Daoy (cell line): ENCODE measurements at regions not wholly inside any gene's neighbourhood (a gene's known extent, or its start where the extent isn't known, plus 50 kb on each side); places are given as distances from the start of the nearest gene placed in this dataset.

ENCODE experiments used
- DNase-seq: peaks from one replicate; pipeline ENCODE4 v3.0.0-alpha.2; 2015; ENCODE audit warnings: low read depth

DNA sequence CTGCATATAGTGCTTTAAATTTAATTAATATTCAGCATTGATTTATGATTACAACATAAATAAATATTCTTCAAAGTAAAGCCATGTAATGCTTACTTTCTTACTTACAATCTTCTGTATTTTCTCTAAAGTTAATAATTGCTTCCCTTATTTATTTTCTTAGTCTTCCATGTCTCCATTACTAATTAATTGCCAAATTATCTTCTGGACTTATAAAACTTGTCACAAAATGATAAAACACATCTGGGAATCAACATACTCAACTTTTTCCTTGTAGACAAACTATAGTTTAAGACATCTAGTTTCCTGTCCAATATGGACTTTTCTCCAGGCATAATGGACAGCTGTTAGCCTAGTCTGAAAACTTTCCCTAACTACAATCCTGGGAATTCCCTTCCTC lies 466.6 kb downstream of the FLRT2 start:
- DNase-seq = no peak

DNA sequence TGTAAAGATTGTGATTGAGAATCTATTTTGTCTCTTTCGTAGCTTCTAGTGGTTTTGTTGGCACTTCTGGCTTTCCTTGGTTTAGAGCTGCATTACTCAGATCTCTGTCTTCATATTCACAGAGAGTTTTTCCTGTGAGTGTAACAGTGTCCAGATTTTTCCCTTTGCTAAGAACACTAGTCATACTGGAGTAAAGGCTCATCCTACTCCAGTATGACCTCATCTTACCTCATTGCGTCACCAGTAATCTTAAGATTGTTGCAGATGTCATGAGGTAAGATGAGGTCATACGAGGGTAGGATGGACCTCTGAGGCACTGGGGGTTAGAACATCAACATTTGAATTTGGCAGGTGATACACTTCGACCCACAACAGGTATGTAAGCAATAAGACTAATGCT lies 461.2 kb downstream of the FLRT2 start:
- DNase-seq = no peak

DNA sequence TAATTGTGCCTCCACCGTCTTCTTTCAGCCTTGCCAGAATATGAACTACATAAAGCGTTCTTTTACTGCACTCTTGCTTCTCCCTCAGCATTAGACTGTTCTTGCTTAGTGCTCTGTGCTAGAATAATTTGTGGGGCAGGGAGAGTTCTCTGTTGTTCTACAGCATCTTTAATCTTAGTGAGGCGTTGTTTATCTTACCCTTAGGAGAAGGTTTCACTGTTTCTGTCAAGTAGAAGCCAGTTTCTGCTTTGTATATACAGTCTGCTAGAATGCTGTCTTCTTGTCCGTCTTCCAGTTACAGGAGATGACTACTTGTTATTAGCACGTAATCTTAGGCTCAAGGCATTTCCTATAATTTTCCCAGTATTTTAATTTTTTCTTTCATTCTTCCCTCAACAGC lies 458.0 kb downstream of the FLRT2 start:
- DNase-seq = no peak

DNA sequence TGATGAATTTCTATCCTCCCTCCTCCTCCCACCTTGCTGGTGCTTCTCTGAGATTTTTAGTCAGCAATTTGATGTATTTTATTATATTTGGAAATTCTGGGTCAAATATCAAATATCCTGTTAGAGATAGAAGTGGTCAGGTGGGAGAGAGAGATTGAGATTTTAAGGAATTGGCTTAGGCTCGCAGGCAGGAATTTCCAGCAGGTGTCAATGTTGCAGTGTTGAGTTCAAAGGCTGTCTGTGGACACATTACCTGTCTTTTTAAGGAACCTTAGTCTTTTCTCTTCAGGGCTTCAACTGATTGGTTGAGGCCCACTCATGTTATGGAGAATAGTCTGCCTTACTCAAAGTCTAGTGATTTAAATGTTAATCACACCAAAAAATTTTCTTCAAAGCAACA lies 457.3 kb downstream of the FLRT2 start:
- DNase-seq = no peak

DNA sequence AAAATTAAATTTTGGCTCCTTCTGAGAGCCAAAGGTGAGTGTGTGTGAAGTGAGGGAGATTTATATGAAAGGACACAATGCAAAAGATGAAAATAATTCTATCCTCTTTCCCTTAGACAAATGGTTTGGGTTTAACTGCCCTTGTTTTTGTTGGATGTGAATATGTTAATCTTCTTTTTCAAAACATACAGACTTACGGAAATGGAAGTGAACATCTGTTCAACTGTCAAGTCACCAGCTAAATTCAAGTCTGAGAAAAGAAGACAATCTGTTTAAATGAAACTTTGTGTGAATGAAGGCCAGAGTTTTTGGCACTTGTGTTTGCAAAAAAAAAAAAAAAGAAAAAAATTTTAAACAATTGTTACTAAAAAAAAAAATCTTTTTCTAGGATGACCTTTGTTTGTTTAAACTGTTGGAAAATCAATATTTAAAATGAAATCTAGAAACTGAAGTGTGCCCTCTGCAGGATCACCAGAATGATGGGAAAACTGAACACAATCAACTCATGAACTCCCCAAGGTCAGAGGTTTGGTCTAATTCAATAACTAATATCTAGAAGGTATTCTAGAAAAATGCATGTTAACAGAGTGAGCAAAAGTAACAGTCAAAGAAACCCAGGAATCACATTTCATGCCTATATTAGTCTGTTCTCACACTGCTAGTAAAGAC lies 448.8 kb downstream of the FLRT2 start:
- no peak for DNase-seq

DNA sequence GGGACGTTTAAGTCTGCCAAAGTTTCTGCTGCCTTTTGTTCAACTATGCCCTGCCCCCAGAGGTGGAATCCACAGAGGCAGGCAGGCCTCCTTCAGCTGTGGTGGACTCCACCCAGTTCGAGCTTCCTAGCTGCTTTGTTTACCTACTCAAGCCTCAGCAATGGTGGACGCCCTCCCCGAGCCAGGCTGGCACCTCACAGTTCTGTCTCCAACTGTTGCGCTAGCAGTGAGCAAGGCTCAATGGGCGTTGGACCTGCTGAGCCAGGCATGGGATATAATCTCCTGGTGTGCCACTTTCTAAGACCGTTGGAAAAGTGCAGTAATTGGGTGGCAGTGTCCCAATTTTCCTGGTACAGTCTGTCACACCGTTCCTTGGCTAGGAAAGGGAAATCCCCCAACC lies 444.7 kb downstream of the FLRT2 start:
- no peak for DNase-seq

DNA sequence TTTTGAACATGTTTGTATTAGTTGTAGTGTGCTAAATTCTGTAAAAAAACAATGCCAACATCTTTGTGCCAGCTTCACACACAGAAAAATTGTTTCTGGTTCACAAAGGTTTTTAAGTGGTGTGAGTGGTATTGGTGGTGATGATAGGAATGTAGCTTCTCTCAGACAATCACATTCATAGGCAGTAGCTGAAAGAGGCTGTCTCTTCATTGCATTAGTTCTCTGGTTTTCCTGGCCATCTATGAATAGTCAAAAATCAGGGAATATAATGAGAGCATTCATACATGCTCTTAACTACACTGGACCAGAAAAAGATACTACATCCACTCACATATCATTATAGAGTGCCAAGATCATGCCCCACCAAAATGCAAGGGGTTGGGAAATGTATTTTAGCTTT lies 433.5 kb downstream of the FLRT2 start:
- no peak for DNase-seq

DNA sequence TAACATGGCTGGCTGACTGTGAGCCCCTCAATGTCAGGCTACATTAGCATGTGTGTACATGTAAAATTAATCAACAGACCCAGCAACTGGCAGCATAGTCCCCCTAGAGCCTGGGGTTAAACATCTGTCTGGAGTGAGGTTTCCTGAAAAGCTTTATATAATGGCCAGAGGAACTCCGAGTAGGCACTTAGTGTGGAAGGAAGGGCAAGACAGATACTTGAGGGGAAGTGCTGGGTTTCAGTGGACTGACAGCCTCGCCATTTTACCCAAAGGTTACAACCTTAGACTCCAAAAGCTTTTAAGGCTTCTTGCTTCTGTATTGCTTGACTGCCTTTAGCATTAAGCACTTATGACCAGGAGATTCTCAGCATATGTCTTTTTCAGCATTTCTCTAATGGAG lies 430.8 kb downstream of the FLRT2 start:
- no peak for DNase-seq

DNA sequence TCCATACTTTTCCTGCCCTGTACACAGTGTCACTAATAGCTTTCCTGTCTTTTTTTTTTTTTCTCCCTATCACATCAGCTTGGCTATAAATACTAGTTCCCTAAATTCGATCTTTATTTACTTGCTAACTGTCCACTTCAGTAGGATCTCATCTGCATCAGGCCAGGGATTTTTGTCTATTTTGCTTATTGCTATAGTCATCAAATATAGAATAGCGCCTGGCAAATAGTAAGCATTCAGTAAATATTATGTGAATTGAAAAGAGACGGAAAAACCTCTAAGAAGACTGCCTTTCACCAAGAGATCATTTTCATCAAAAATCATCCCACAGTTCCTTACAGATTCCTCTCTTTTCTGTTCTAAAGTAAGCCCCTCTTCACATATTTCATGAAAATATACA lies 429.1 kb downstream of the FLRT2 start:
- no peak for DNase-seq

DNA sequence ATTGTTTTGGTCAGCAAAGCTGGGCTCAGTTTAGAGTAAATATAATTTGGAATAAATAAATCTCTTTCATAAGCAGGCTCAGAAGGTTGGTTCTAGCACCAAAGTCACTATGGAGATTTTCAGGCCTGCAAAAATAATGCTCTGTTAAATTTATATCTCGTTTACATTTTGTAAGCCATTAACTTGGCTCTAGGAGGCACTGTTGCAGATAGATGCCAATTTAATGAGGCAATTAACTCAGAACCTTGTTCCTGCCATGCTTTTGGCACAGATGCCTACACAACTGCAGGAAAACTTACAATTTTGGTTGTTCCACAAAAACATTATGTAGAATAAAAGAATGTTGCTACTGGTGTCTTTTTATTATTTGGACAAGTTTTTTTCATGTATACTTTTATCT lies 428.1 kb downstream of the FLRT2 start:
- DNase-seq = no peak

DNA sequence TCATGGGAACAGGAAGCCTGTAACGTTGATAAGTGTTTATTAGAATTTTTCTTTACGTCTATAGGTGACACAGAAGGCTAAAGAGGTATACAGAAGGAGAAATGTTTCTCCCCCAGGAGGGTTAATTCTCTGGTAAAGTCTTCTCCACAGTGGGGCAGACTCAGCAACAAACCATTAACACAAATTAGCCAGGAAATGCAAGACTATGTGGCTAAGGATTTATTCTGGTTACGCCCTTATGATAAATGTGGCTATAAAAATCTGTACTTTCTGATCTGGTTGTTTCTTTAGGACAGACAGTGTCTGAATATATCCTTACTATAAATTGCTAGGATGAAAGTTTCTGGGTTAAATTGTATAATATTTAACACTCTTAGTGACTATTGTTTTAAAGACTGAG lies 423.3 kb downstream of the FLRT2 start:
- DNase-seq = no peak

DNA sequence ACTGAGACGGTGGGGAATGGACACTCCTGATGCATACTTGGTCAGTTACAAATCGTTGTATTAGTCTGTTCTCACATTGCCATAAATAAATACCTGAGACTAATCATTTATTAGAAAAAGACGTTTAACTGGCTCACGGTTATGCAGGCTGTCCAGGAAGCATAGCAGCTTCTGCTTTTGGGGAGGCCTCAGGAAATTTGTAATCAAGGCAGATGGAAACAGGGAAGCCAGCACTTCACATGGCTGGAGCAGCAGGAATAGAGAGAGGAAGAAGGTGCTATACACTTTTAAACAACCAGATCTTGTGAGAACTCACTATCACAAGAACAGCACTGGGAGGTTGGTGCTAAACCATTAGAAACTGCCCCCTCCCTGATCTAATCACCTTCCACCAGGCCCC lies 418.2 kb downstream of the FLRT2 start:
- DNase-seq = no peak

DNA sequence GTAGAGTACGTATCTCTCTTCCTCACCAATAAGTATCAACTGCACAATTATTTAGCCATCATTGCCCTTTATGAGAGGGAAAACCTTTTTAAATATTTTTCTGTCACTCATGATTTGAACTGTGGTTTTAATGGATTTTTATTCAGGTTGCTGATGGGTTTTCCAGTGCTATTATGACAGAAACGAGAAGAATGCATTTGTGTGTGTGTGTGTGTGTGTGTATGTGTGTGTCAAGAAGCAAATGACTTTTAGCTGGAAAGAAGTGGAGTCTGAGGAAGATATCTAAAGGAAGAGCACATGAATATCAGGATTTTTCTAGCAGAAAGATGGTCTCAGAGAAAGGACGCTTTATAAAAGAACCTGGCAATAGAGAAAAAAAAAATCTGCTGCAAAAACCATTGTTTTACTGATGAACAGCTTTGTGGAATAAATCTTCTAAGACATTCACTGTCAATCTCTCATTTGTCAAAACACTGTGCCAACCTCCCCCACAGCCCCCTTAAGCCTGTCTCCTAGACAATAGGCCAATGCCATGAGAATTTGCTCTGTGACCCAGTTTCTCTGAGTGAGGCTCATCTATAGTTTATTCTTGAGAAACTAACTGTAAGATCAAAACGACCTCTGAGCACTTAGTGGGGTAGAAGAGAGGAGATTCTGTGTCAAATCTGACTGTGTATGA lies 417.7 kb downstream of the FLRT2 start:
- DNase-seq = no peak

DNA sequence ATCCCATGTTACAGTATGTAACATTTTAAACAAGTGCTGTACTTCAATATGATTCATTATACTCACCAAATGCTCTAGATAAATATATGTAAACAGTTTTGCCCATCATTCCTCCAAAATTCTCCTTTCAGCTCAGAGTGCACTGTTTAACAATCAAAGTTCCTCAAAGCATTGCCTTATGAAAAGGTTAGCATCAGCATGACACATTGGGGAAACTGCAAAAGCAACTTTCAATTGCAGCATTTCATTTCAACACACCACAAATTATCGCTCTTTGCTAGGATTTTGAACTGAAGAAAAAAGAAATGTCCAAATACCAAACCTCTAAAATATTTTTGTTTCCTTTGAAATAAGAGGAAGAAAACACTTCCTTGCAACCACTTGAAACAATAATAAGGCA lies 413.2 kb downstream of the FLRT2 start:
- no peak for DNase-seq

DNA sequence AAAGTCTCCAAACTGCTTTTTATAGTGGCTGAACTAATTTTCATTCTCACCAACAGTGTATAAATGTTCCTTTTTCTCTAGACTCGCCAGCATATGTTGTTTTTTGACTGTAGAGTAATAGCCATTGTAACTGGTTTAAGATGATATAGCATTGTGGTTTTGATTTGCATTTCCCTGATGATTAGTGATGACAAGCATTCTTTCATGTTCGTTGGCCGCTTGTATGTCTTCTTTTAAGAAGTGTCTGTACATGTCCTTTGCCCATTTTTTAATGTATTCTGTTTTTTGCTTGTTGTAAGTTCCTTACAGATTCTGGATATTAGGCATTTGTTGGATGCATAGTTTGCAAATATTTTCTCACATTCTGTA lies 404.9 kb downstream of the FLRT2 start:
- DNase-seq = no peak

DNA sequence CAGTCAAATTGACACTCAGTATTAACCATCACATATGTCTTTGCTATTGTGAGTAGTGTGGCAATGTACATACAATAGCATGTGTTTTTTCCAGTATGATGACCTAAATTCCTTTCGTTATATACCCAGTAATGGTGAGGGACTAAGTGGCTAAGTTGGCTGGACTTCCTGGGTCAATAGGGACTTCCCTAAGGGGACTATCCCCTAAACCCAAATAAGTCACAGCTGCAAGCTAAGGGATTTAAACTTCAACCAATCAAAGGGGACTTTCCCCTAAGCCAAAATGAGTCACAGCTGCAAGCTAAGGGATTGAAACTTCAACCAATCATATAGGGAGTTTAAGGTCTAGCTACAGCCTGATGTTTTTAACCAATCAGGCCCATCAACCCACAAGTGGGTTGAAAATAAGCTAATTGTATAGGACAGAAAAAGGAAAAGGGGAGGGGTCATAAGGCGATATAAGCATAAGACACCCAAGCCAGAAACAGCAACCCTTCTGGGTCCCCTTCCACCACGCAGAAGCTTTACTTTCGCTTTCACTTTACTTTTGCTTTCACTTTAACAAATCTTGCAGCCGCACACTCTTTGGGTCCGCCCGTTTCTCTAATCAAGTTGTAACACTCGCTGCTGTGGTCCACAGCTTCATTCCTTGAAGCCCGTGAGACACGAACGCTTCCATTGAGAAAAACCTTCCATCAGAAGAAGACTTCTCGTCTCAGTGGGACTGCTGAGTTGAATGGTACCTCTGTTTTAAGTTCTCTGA lies 404.4 kb downstream of the FLRT2 start:
- peak; percentile 53 for DNase-seq

DNA sequence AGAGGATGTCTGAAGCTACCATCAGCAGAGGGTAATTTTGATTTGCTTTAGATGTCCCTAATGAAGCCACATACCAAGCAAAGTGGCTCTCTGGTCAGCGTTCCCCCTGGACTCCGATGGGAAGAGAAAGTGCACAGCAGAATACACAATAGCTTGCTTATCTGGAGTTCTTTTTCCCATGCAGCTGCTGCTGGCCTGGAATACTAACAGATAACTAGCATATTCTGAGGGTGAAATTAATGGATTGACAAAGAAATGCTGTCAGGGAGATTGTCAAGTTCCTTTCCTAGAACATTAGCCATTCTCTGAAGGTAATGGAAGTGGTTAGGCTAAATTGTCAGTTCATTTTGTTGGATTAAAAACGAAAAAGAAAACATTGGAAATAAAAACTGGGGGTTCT lies 391.3 kb downstream of the FLRT2 start:
- DNase-seq = no peak

DNA sequence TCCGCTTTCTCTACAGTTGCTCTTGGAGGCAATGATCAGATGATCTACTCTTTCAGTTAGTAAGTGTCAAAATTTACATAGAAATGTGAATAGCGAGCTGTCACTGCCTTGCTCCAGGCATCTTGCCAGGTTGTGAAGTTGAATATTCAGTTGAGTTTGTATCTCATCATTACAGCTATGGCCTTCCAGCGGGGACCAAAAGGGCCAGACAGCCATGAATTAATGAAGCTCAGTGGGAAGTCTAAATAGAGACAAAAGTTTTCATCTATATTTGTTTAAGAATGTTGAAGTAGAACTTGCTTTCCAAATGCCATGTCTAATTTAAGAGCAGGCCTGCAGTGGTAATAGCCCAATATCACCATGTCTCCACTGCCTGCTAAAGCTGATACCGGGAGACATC lies 387.8 kb downstream of the FLRT2 start:
- DNase-seq = no peak

DNA sequence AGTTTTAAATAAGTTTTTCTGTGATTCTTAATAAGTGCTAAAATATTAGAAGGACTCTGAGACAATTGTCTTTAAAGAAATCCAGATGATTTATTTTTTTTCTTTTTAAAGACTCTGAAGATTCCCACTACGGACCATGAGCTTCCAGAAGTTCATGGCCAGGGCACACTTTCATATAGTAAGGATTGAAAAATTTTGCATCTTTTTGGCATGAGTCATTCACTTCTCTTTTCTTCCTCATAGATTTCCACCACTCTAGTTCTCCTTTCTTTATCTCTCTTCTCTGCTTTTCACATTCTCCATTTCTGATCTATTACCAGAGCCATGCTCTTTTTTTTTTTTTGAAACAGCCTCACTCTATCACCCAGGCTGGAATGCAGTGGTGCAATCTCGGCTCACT lies 385.8 kb downstream of the FLRT2 start:
- no peak for DNase-seq

DNA sequence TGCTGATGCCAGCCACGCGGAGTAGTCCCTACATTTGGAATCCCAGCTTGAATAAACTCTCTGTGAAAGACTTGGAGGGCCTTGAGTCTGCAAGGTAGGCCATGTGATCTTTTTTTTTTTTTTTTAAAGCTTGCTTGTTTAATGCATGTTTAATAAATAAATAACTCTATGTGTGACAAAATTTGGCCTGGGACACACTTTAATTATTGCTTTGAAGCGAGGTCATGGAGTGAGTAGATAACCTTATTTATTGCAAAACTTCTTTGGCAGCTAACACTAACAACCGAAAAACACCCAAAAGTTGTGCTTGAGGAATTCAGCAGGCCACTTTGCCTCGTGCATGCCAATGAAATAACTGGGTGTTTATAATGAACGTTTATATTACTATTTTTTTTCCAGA lies 382.2 kb downstream of the FLRT2 start:
- DNase-seq = no peak

DNA sequence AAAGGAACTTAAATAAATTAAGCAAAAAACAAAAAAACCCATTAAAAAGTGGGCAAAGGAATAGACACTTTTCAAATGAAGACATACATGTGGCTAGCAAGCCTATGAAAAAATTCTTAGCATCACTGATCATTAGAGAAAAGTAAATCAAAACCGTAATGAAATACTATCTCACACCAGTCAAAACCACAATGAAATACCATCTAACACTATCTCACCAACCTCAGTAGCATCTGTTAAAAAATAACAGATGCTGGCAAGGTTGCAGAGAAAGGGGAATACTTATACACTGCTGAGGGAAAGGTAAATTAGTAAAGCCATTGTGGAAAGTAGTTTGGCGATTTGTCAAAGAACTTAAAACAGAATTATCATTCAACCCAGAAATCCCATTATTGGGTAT lies 381.1 kb downstream of the FLRT2 start:
- DNase-seq = no peak

DNA sequence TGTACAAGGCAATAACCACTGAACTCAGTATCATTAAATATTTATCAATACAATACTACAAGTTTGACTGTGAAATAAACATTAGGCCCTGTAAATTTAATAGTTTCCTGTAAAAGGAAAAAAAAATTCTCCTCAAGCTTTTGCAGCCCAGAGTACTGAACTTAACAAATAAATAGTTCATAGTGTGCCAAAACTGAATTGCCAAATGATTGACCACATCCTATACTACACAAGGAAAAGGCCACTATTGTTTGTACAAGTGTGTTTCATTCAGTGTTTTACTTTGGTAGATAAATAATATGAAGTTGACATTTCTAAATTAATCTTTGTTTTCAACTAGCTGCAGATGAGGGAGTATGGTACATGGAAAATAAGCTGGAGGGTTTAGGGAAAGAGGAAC lies 379.6 kb downstream of the FLRT2 start:
- DNase-seq = no peak

DNA sequence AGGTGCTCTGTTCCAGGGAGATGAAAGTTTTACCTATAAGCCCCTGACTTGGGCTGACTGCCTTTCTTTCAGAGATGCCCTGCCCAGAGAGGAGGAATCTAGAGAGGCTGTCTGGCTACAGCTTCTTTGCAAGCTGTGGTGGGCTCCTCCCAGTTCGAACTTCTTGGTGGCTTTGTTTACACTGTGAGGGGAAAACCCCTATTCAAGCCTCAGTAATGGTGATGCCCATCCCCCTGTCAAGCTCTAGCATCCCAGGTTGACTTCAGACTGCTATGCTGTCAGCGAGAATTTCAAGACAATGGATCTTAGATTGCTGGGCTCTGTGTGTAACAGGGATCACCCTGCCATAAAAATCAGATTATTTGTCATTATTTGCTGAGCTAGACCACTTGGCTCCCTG lies 377.6 kb downstream of the FLRT2 start:
- no peak for DNase-seq
